ENCODE measurements at regions not wholly inside any gene's neighbourhood (a gene's known extent, or its start where the extent isn't known, plus 50 kb on each side); places are given as distances from the start of the nearest gene placed in this dataset.
"Not testable (repeated sequence)": the region's sequence is repeated elsewhere in the genome, so short reads cannot be mapped to it uniquely, and the experiment has no call there.

DNA sequence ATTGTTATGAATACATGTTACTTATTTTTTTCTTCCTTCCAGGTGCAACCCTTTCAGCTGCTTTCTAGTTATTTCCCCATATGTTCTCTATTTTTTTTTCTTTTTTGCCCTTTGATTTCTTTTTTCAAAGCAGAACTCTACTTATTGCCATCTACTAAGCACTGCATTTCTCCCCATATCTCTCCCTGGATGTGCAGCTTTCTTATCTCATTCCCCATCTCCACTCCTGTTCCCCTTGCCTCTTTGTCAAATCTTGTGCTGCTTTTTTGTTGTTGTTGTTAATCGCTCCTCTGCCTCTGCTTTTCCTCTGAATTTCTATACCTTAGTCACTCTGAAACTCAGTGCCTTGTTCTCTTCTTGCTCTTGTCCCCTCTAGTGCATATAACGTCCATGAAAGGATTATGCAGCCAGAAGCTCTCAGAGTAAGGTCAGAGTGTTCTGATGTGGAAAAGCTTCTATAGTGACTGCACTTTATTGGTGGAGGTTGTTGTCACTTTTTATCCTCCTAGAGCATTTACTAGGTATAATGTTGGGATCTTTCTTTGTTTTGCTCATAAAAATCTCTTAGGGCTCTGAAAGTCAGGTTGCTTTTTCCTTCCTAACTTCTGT, 51.1 kb upstream of the JADE1 start:
- Histone ChIP-seq H3K36me3 (ENCODE audit: control insufficient read depth in 2 of 2, insufficient read depth in 2 of 2, low read length in 1 of 2) (no peaks in the 10 kb centered on the region), H3K4me1 (ENCODE audit: control insufficient read depth in 2 of 2, insufficient read depth in 2 of 2, low read length in 1 of 2) (no peaks in the 10 kb centered on the region), H3K9me3 (ENCODE audit: control insufficient read depth in 2 of 2, insufficient read depth in 1 of 2, low read depth in 1 of 2, low read length in 1 of 2) (no peaks in the 10 kb centered on the region), H3K4me3 (ENCODE audit: low read depth in 1 of 2, low read length in 2 of 2) (no peak overlapping the region), H3K27ac (ENCODE audit: low read depth in 2 of 2, low read length in 1 of 2) (no peak overlapping the region), H3K27me3 (ENCODE audit: control insufficient read depth in 1 of 2, insufficient read depth in 2 of 2, low read length in 2 of 2) (no peaks in the 10 kb centered on the region)
- WGBS, 2 donors, result 71 to 76% methylated on average over 2 of the region's 2 CpGs

GRCh38 chr4:128757712-128758111, 51.8 kb upstream of the JADE1 start:
- H3K4me3 ChIP-seq (ENCODE audit: low read depth in 1 of 2, low read length in 2 of 2), result no peak overlapping the region
- H3K9me3 ChIP-seq (ENCODE audit: control insufficient read depth in 2 of 2, insufficient read depth in 1 of 2, low read depth in 1 of 2, low read length in 1 of 2), result no peaks in the 10 kb centered on the region
- WGBS, 2 donors, result 34 to 41% methylated on average over 3 of the region's 3 CpGs
- no peaks in the 10 kb centered on the region for H3K27me3 ChIP-seq (ENCODE audit: control insufficient read depth in 1 of 2, insufficient read depth in 2 of 2, low read length in 2 of 2)
- H3K36me3 ChIP-seq (ENCODE audit: control insufficient read depth in 2 of 2, insufficient read depth in 2 of 2, low read length in 1 of 2), result no peaks in the 10 kb centered on the region
- no peaks in the 10 kb centered on the region for H3K4me1 ChIP-seq (ENCODE audit: control insufficient read depth in 2 of 2, insufficient read depth in 2 of 2, low read length in 1 of 2)
- no peak overlapping the region for H3K27ac ChIP-seq (ENCODE audit: low read depth in 2 of 2, low read length in 1 of 2)

GRCh38 chr4:128751354-128751753, 58.1 kb upstream of the JADE1 start:
- no peaks in the 10 kb centered on the region for H3K4me1 ChIP-seq (ENCODE audit: control insufficient read depth in 2 of 2, insufficient read depth in 2 of 2, low read length in 1 of 2)
- no peaks in the 10 kb centered on the region for H3K27me3 ChIP-seq (ENCODE audit: control insufficient read depth in 1 of 2, insufficient read depth in 2 of 2, low read length in 2 of 2)
- no peak overlapping the region for H3K27ac ChIP-seq (ENCODE audit: low read depth in 2 of 2, low read length in 1 of 2)
- no peaks in the 10 kb centered on the region for H3K36me3 ChIP-seq (ENCODE audit: control insufficient read depth in 2 of 2, insufficient read depth in 2 of 2, low read length in 1 of 2)
- H3K9me3 ChIP-seq (ENCODE audit: control insufficient read depth in 2 of 2, insufficient read depth in 1 of 2, low read depth in 1 of 2, low read length in 1 of 2), result no peaks in the 10 kb centered on the region
- 57 to 68% methylated on average over 4 of the region's 4 CpGs for WGBS, 2 donors
- H3K4me3 ChIP-seq (ENCODE audit: low read depth in 1 of 2, low read length in 2 of 2), result no peak overlapping the region

DNA sequence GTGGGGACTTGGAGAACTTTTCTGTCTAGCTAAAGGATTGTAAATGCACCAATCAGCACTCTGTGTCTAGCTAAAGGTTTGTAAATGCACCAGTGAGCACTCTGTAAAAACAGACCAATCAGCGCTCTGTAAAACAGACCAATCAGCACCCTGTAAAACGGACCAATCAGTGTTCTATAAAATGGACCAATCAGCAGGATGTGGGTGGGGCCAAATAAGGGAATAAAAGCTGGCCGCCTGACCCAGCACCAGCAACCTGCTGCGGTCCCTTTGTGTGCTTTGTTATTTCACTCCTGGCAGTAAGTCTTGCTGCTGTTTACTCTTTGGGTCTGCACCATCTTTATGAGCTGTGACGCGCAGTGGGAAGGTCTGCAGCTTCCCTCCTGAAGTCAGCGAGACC, 67.8 kb upstream of the JADE1 start:
- H3K27me3 ChIP-seq (ENCODE audit: control insufficient read depth in 1 of 2, insufficient read depth in 2 of 2, low read length in 2 of 2); H3K4me3 ChIP-seq (ENCODE audit: low read depth in 1 of 2, low read length in 2 of 2); H3K4me1 ChIP-seq (ENCODE audit: control insufficient read depth in 2 of 2, insufficient read depth in 2 of 2, low read length in 1 of 2); H3K36me3 ChIP-seq (ENCODE audit: control insufficient read depth in 2 of 2, insufficient read depth in 2 of 2, low read length in 1 of 2); H3K9me3 ChIP-seq (ENCODE audit: control insufficient read depth in 2 of 2, insufficient read depth in 1 of 2, low read depth in 1 of 2, low read length in 1 of 2); H3K27ac ChIP-seq (ENCODE audit: low read depth in 2 of 2, low read length in 1 of 2): not testable (repeated sequence)
- WGBS, 2 donors, result 95 to 97% methylated on average over 7 of the region's 7 CpGs

- Histone ChIP-seq H3K27ac (ENCODE audit: low read depth in 2 of 2, low read length in 1 of 2) (no peak overlapping the region), H3K4me3 (ENCODE audit: low read depth in 1 of 2, low read length in 2 of 2) (no peak overlapping the region), H3K27me3 (ENCODE audit: control insufficient read depth in 1 of 2, insufficient read depth in 2 of 2, low read length in 2 of 2) (no peaks in the 10 kb centered on the region), H3K36me3 (ENCODE audit: control insufficient read depth in 2 of 2, insufficient read depth in 2 of 2, low read length in 1 of 2) (no peaks in the 10 kb centered on the region), H3K9me3 (ENCODE audit: control insufficient read depth in 2 of 2, insufficient read depth in 1 of 2, low read depth in 1 of 2, low read length in 1 of 2) (no peaks in the 10 kb centered on the region), H3K4me1 (ENCODE audit: control insufficient read depth in 2 of 2, insufficient read depth in 2 of 2, low read length in 1 of 2) (no peaks in the 10 kb centered on the region)
- 83 to 92% methylated on average over 9 of the region's 9 CpGs for WGBS, 2 donors
Measured at GRCh38 chr4:128737098-128737513, 72.4 kb upstream of the JADE1 start.

DNA sequence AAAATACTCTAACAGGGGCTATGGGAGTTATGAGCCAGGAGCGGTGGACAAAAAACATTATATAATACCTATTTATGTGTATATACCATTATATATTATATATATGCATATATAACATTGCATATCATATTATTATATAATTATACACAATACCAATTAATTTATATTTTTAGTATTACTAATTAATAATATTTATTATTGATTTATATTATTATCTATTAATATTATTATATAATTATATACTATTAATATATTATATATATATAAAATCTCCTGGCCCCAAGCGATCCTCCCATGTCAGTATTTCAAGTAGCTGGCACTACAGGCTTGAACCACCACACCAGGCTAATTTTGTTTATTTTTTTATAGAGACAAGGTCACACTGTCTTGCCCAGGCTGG, 73.8 kb upstream of the JADE1 start:
- H3K27me3 ChIP-seq (ENCODE audit: control insufficient read depth in 1 of 2, insufficient read depth in 2 of 2, low read length in 2 of 2), result no peaks in the 10 kb centered on the region
- H3K36me3 ChIP-seq (ENCODE audit: control insufficient read depth in 2 of 2, insufficient read depth in 2 of 2, low read length in 1 of 2), result no peaks in the 10 kb centered on the region
- 97 to 98% methylated on average over 2 of the region's 2 CpGs for WGBS, 2 donors
- no peaks in the 10 kb centered on the region for H3K9me3 ChIP-seq (ENCODE audit: control insufficient read depth in 2 of 2, insufficient read depth in 1 of 2, low read depth in 1 of 2, low read length in 1 of 2)
- no peaks in the 10 kb centered on the region for H3K4me1 ChIP-seq (ENCODE audit: control insufficient read depth in 2 of 2, insufficient read depth in 2 of 2, low read length in 1 of 2)
- no peak overlapping the region for H3K27ac ChIP-seq (ENCODE audit: low read depth in 2 of 2, low read length in 1 of 2)
- H3K4me3 ChIP-seq (ENCODE audit: low read depth in 1 of 2, low read length in 2 of 2), result no peak overlapping the region

GRCh38 chr4:128728190-128728589, 81.3 kb upstream of the JADE1 start:
- no peaks in the 10 kb centered on the region for H3K9me3 ChIP-seq (ENCODE audit: control insufficient read depth in 2 of 2, insufficient read depth in 1 of 2, low read depth in 1 of 2, low read length in 1 of 2)
- no peaks in the 10 kb centered on the region for H3K36me3 ChIP-seq (ENCODE audit: control insufficient read depth in 2 of 2, insufficient read depth in 2 of 2, low read length in 1 of 2)
- no peaks in the 10 kb centered on the region for H3K4me1 ChIP-seq (ENCODE audit: control insufficient read depth in 2 of 2, insufficient read depth in 2 of 2, low read length in 1 of 2)
- no peak overlapping the region for H3K4me3 ChIP-seq (ENCODE audit: low read depth in 1 of 2, low read length in 2 of 2)
- WGBS, 2 donors, result 93 to 96% methylated on average over 2 of the region's 2 CpGs
- no peak overlapping the region for H3K27ac ChIP-seq (ENCODE audit: low read depth in 2 of 2, low read length in 1 of 2)
- H3K27me3 ChIP-seq (ENCODE audit: control insufficient read depth in 1 of 2, insufficient read depth in 2 of 2, low read length in 2 of 2), result no peaks in the 10 kb centered on the region

DNA sequence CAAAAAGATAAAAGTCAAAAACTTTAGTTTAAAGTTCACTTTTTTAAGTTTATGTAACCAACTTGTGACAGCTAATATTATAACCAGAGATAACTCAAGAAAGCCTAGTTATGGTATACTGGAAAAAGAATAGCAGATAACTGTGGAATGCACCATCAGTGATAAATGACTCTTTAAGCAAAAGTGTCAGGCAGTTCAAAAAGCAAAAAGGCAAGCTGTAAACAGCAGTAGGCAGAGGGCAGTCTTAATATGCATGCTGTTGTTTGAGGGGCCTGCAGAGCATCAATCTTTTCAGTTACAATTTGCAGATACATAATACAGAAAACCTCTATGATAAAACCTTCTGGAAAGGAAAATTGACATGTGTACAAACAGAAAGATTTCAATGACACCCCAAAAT, 81.8 kb upstream of the JADE1 start:
- Histone ChIP-seq H3K36me3 (ENCODE audit: control insufficient read depth in 2 of 2, insufficient read depth in 2 of 2, low read length in 1 of 2) (no peaks in the 10 kb centered on the region), H3K4me3 (ENCODE audit: low read depth in 1 of 2, low read length in 2 of 2) (no peak overlapping the region), H3K9me3 (ENCODE audit: control insufficient read depth in 2 of 2, insufficient read depth in 1 of 2, low read depth in 1 of 2, low read length in 1 of 2) (no peaks in the 10 kb centered on the region), H3K4me1 (ENCODE audit: control insufficient read depth in 2 of 2, insufficient read depth in 2 of 2, low read length in 1 of 2) (no peaks in the 10 kb centered on the region), H3K27ac (ENCODE audit: low read depth in 2 of 2, low read length in 1 of 2) (no peak overlapping the region), H3K27me3 (ENCODE audit: control insufficient read depth in 1 of 2, insufficient read depth in 2 of 2, low read length in 2 of 2) (no peaks in the 10 kb centered on the region)

DNA sequence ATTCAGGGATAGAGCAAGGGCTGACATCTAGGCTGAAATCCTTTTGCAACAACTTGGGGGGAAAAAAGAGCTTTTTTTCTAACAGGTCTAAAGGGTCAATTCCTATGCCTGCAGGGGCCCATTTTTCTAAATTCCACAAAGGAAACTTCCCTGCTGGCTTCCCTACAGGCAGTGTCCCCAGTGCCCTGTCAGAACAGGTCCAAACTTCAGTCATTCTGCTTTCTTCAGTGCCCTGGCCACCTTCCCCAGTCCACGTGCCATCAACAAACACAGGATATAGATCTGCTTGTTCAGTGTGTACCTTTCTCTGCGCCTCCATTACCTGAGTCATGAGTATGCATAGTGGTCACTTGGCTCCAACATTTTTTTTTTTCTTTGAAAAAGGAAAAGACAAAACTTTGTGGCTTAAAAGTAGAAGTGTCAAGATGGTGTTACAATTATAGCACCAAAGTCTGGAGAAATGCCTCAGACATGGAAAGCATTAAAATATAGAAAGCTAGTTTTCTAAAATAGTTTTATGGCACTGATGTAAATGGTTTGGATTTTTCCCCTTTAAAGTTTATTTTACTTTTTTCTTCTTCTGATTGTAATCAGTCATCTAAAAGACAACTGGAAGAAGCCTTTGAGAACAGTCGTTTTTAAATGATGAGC, 84.0 kb upstream of the JADE1 start:
- H3K4me3 ChIP-seq (ENCODE audit: low read depth in 1 of 2, low read length in 2 of 2), result no peak overlapping the region
- H3K27ac ChIP-seq (ENCODE audit: low read depth in 2 of 2, low read length in 1 of 2), result no peak overlapping the region
- no peaks in the 10 kb centered on the region for H3K27me3 ChIP-seq (ENCODE audit: control insufficient read depth in 1 of 2, insufficient read depth in 2 of 2, low read length in 2 of 2)
- WGBS, 2 donors, result 27 to 32% methylated on average over 3 of the region's 3 CpGs
- H3K4me1 ChIP-seq (ENCODE audit: control insufficient read depth in 2 of 2, insufficient read depth in 2 of 2, low read length in 1 of 2), result no peaks in the 10 kb centered on the region
- no peaks in the 10 kb centered on the region for H3K36me3 ChIP-seq (ENCODE audit: control insufficient read depth in 2 of 2, insufficient read depth in 2 of 2, low read length in 1 of 2)
- no peaks in the 10 kb centered on the region for H3K9me3 ChIP-seq (ENCODE audit: control insufficient read depth in 2 of 2, insufficient read depth in 1 of 2, low read depth in 1 of 2, low read length in 1 of 2)

DNA sequence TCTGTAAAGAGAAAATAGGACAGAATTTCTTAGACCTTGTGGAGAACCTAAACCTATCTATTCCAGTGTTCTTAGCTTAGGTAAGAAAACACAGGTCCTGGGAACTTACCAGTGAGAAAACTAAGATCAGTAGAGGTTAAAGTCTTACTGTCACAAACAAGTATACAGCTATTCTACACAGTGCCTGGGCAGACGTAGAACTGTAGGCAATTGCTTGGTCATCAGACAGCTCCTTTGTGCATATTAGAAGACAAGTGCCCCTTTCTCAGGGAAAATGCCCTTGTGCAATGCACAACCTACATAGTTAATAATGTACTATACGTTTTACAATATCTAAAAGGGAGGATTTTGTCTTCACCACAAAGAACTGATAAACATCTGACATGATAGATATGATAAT, 86.6 kb upstream of the JADE1 start:
- no peak overlapping the region for H3K4me3 ChIP-seq (ENCODE audit: low read depth in 1 of 2, low read length in 2 of 2)
- WGBS, 2 donors, result 76 to 83% methylated on average over 2 of the region's 2 CpGs
- H3K36me3 ChIP-seq (ENCODE audit: control insufficient read depth in 2 of 2, insufficient read depth in 2 of 2, low read length in 1 of 2), result no peaks in the 10 kb centered on the region
- H3K27ac ChIP-seq (ENCODE audit: low read depth in 2 of 2, low read length in 1 of 2), result no peak overlapping the region
- H3K27me3 ChIP-seq (ENCODE audit: control insufficient read depth in 1 of 2, insufficient read depth in 2 of 2, low read length in 2 of 2), result no peaks in the 10 kb centered on the region
- H3K9me3 ChIP-seq (ENCODE audit: control insufficient read depth in 2 of 2, insufficient read depth in 1 of 2, low read depth in 1 of 2, low read length in 1 of 2), result no peaks in the 10 kb centered on the region
- H3K4me1 ChIP-seq (ENCODE audit: control insufficient read depth in 2 of 2, insufficient read depth in 2 of 2, low read length in 1 of 2), result no peaks in the 10 kb centered on the region

All from esophagus (tissue), 2 donors.